ENCODE measurements at regions not wholly inside any gene's neighbourhood (a gene's known extent, or its start where the extent isn't known, plus 50 kb on each side); places are given as distances from the start of the nearest gene placed in this dataset.

GRCh38 chr2:240310645-240311044 lies 124.8 kb upstream of the GPC1 start:
- H3K27me3 ChIP-seq, result no peaks in the 10 kb centered on the region
- no peak for TF ChIP-seq CTCF (IDR thresholded peaks at IDR 0.05)
- H3K4me1 ChIP-seq, result no peaks in the 10 kb centered on the region
- no peaks in the 10 kb centered on the region for H3K9me3 ChIP-seq
- no peak overlapping the region for H3K27ac ChIP-seq
- intact Hi-C loops (cut with DNase I), result no loop called here
- no peaks in the 10 kb centered on the region for H3K36me3 ChIP-seq
- no peak overlapping the region for H3K4me3 ChIP-seq
- DNase-seq (ENCODE audit: low spot score in 2 of 2), result no peak

- Histone ChIP-seq H3K36me3 (no peaks in the 10 kb centered on the region), H3K27ac (no peak overlapping the region), H3K27me3 (no peaks in the 10 kb centered on the region), H3K9me3 (no peaks in the 10 kb centered on the region), H3K4me3 (no peak overlapping the region), H3K4me1 (no peaks in the 10 kb centered on the region)
- no peak for TF ChIP-seq CTCF (IDR thresholded peaks at IDR 0.05)
- no peak for DNase-seq (ENCODE audit: low spot score in 2 of 2)
- intact Hi-C loops (cut with DNase I), result no loop called here
Observed at GRCh38 chr2:240311821-240312220, 123.6 kb upstream of the GPC1 start.

- Histone ChIP-seq H3K9me3 (no peaks in the 10 kb centered on the region), H3K36me3 (no peaks in the 10 kb centered on the region), H3K27me3 (no peaks in the 10 kb centered on the region), H3K4me3 (no peak overlapping the region), H3K4me1 (no peaks in the 10 kb centered on the region), H3K27ac (no peak overlapping the region)
- no peak for DNase-seq (ENCODE audit: low spot score in 2 of 2)
- TF ChIP-seq CTCF (IDR thresholded peaks at IDR 0.05), result no peak
- intact Hi-C loops (cut with DNase I), result no loop called here
Observed at GRCh38 chr2:240319221-240319854, 116.1 kb upstream of the GPC1 start.

- Histone ChIP-seq H3K4me3 (no peak overlapping the region), H3K27me3 (no peaks in the 10 kb centered on the region), H3K9me3 (no peaks in the 10 kb centered on the region), H3K4me1 (no peaks in the 10 kb centered on the region), H3K36me3 (no peaks in the 10 kb centered on the region), H3K27ac (peak overlapping the region in 1 of 2 donors; percentile 18)
- intact Hi-C loops (cut with DNase I), result no loop called here
- no peak for TF ChIP-seq CTCF (IDR thresholded peaks at IDR 0.05)
- DNase-seq (ENCODE audit: low spot score in 2 of 2), result no peak
Observed at GRCh38 chr2:240319855-240320203, 115.6 kb upstream of the GPC1 start.

GRCh38 chr2:240320204-240320993 lies 115.1 kb upstream of the GPC1 start:
- H3K9me3 ChIP-seq, result no peaks in the 10 kb centered on the region
- intact Hi-C loops (cut with DNase I), result no loop called here
- H3K36me3 ChIP-seq, result no peaks in the 10 kb centered on the region
- peak overlapping the region in 1 of 2 donors; percentile 18 for H3K27ac ChIP-seq
- H3K4me3 ChIP-seq, result no peak overlapping the region
- H3K27me3 ChIP-seq, result no peaks in the 10 kb centered on the region
- TF ChIP-seq CTCF (IDR thresholded peaks at IDR 0.05), result no peak
- H3K4me1 ChIP-seq, result no peaks in the 10 kb centered on the region
- DNase-seq (ENCODE audit: low spot score in 2 of 2), result no peak

Data from ascending aorta (tissue), 2 donors.